ENCODE measurements at regions not wholly inside any gene's neighbourhood (a gene's known extent, or its start where the extent isn't known, plus 50 kb on each side); places are given as distances from the start of the nearest gene placed in this dataset.

DNA sequence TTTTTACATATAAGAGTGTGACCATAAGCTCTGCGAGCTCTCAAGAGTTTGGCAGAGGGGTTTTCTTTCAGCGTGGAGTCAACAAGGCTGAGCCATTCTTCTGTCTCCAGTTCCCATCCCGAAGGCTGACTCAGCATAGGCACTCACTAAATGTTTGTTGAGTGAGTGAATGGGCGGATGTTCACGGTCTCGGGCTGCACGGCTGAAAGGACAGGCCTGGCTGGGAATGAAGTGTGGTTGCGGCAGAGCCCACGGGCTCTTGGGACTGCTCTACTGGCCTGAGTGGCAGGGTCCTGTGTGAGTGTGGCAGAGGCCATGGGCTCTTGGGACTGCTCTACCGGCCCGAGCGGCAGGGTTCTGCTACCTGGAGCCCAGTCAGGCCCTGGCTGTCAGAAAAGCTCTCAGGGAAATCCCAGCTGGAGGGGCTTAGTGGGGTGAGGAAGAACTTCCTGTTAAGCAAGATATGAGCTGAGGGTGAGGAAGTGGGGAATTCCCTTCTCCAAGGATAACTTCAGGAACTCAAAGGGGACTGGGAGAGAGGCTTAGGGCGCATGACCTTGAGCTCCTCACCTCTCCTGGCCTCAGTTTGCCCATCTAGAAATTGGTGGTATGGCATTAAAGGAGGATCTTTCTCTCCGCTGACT, 56.6 kb upstream of the C1orf174 start (continued):
- TF ChIP-seq GABPA (IDR thresholded peaks at IDR 0.05 in 1 of 2, conservative IDR thresholded peaks at IDR 0.05 in 1 of 2) (no peak), JUND (IDR thresholded peaks at IDR 0.05) (no peak), EGR1 (IDR thresholded peaks at IDR 0.05; ENCODE audit: low read depth in 2 of 2) (no peak), FOXA1 (IDR thresholded peaks at IDR 0.05) (no peak), TAF1 (conservative IDR thresholded peaks at IDR 0.05) (no peak), SP1 (IDR thresholded peaks at IDR 0.05) (no peak), FOXA2 (IDR thresholded peaks at IDR 0.05) (no peak), ATF3 (IDR thresholded peaks at IDR 0.05) (no peak), RXRA (IDR thresholded peaks at IDR 0.05) (no peak), NR2F2 (IDR thresholded peaks at IDR 0.05) (no peak), YY1 (IDR thresholded peaks at IDR 0.05) (no peak)

DNA sequence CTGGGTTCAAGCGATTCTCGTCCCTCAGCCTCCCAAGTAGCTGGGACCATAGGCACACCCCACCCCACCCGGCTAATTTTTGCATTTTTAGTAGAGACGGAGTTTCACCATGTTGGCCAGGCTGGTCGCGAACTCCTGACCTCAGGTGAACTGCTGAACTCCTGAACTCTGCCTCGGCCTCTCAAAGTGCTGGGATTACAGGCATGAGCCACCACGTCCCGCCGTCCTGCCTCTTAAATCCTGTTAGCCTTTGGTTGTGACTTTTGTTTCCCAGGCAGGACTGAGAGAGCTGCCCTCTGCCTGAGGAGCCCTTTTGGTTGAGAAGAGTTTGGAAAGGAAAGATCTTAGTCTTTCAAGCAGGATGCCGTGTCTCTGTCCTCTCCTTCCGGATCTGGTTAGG, 59.3 kb upstream of the C1orf174 start:
- H3K4me3 ChIP-seq (ENCODE audit: low read depth in 1 of 3, low read length in 3 of 3): no peak overlapping the region
- no peak for TF ChIP-seq HNF4A (conservative IDR thresholded peaks at IDR 0.05)
- TF ChIP-seq FOXA2 (IDR thresholded peaks at IDR 0.05): no peak
- no peak for TF ChIP-seq MAX (IDR thresholded peaks at IDR 0.05)
- no peak for TF ChIP-seq YY1 (IDR thresholded peaks at IDR 0.05)
- no peak for TF ChIP-seq FOXA1 (IDR thresholded peaks at IDR 0.05)
- TF ChIP-seq SP1 (IDR thresholded peaks at IDR 0.05): no peak
- TF ChIP-seq HNF4G (IDR thresholded peaks at IDR 0.05): no peak
- no peak for TF ChIP-seq GABPA (IDR thresholded peaks at IDR 0.05 in 1 of 2, conservative IDR thresholded peaks at IDR 0.05 in 1 of 2)
- no peak for TF ChIP-seq REST (IDR thresholded peaks at IDR 0.05)
- TF ChIP-seq TAF1 (conservative IDR thresholded peaks at IDR 0.05): no peak
- TF ChIP-seq ZBTB33 (IDR thresholded peaks at IDR 0.05): no peak
- TF ChIP-seq NR2F2 (IDR thresholded peaks at IDR 0.05): no peak
- TF ChIP-seq EGR1 (IDR thresholded peaks at IDR 0.05; ENCODE audit: low read depth in 2 of 2): no peak
- no peak for TF ChIP-seq CTCF (IDR thresholded peaks at IDR 0.05; ENCODE audit: low read depth, low read length, missing input control)
- H3K9ac ChIP-seq (ENCODE audit: low read depth in 1 of 2, low read length in 2 of 2): no peak overlapping the region
- no peaks in the 10 kb centered on the region for H3K9me3 ChIP-seq (ENCODE audit: control insufficient read depth in 4 of 4, low read length in 3 of 4)
- H3K36me3 ChIP-seq (ENCODE audit: control insufficient read depth in 4 of 4, insufficient read depth in 3 of 4, low read depth in 1 of 4, low read length in 3 of 4): no peaks in the 10 kb centered on the region
- H3K4me1 ChIP-seq (ENCODE audit: control insufficient read depth in 4 of 4, insufficient read depth in 4 of 4, low read length in 3 of 4): no peaks in the 10 kb centered on the region
- H3K27me3 ChIP-seq (ENCODE audit: control insufficient read depth in 4 of 4, insufficient read depth in 4 of 4, low read length in 3 of 4): peaks cover 0 to 5% (median 1%) of the 10 kb centered on the region in 4 donors
- no peak for DNase-seq (ENCODE audit: low spot score)
- H3K27ac ChIP-seq (ENCODE audit: low read depth in 1 of 2, low read length in 2 of 2): no peak overlapping the region
- WGBS: 71% methylated on average over 12 of the region's 12 CpGs
